ENCODE measurements at regions not wholly inside any gene's neighbourhood (a gene's known extent, or its start where the extent isn't known, plus 50 kb on each side); places are given as distances from the start of the nearest gene placed in this dataset.

DNA sequence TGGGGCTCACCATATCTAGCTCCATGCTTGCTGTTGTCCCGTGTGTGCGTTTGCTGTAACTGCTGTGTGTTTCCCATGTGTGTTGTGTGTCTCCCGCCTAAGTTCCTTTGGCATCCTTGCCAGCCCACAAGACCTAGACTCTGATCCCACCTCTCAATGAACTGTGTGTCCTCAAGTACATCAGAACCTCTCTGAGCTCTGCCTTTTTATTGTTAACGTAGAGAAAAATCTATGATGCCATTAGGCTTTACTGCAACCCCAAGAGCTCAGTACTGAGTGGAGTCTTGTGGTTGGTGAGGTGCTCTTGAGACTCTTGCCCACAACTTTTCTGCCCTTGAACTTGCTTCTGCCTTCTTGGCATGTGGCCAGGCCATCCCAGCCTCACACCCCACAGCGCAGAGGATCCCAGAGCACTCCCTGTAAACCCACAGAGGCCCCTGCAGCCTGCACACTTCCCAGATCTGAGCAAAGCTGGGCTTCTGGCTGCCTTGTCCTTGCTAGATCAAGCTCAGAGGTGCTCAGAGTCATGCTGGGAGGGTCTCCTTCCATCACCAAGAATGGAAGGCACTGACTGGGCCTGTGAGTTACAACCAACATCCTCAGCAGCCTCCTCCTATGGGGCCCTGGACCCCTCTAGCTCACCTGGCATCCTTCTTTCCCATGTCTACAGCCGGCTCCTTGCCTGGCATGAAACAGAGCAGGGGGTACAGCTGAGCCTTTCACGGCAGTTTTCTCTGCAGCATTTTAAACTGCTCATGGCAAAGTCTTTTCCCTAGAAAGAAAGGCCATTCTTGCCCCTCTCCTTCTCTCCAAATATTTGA is 643.4 kb downstream of the ACTR3B start:
- Histone ChIP-seq H3K27ac (no peak overlapping the region), H3K27me3 (replicated peaks in 1 of 7) (no peaks in the 10 kb centered on the region), H3K4me1 (no peaks in the 10 kb centered on the region), H3K36me3 (no peaks in the 10 kb centered on the region), H3K9me3 (peaks cover 0 to 3% (median 0%) of the 10 kb centered on the region in 8 donors), H3K4me3 (no peak overlapping the region)
- intact Hi-C loops (cut with DNase I; ENCODE audit: low total_unique reads) = no loop called here
- TF ChIP-seq POLR2A (IDR thresholded peaks at IDR 0.05) (no peak), POLR2AphosphoS5 (IDR thresholded peaks at IDR 0.05) (no peak)
- TF ChIP-seq, protein P1, sequence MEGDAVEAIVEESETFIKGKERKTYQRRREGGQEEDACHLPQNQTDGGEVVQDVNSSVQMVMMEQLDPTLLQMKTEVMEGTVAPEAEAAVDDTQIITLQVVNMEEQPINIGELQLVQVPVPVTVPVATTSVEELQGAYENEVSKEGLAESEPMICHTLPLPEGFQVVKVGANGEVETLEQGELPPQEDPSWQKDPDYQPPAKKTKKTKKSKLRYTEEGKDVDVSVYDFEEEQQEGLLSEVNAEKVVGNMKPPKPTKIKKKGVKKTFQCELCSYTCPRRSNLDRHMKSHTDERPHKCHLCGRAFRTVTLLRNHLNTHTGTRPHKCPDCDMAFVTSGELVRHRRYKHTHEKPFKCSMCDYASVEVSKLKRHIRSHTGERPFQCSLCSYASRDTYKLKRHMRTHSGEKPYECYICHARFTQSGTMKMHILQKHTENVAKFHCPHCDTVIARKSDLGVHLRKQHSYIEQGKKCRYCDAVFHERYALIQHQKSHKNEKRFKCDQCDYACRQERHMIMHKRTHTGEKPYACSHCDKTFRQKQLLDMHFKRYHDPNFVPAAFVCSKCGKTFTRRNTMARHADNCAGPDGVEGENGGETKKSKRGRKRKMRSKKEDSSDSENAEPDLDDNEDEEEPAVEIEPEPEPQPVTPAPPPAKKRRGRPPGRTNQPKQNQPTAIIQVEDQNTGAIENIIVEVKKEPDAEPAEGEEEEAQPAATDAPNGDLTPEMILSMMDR (IDR thresholded peaks at IDR 0.05 in 8 of 11, conservative IDR thresholded peaks at IDR 0.05 in 3 of 11) = no peak
- WGBS, 5 donors = 89 to 98% (median 90%) methylated on average over 6 to 7 of the region's 7 CpGs
- no peak for DNase-seq

DNA sequence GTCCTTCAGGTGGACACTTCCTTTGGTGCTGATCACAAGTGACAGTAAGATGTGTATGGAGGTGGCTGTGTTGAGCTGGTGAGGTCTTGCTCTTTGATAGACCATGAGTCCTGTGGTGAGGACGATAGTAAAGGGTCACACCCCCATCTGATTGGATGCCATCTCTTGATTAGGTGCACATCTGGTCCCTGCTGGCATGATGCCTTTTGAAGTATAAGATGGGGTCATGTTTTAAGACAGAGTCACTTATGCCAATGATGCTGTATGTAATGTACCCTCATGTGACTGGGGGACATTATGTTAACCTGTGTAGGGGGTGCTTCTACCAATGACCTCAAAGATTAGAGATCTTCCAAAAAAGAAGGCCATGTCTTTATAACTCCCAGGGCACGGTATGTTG is 644.6 kb downstream of the ACTR3B start:
- Histone ChIP-seq H3K4me3 (no peak overlapping the region), H3K27ac (no peak overlapping the region), H3K4me1 (no peaks in the 10 kb centered on the region), H3K27me3 (replicated peaks in 1 of 7) (no peaks in the 10 kb centered on the region), H3K9me3 (peaks cover 0 to 8% (median 0%) of the 10 kb centered on the region in 8 donors), H3K36me3 (no peaks in the 10 kb centered on the region)
- no peak for TF ChIP-seq POLR2A (IDR thresholded peaks at IDR 0.05)
- TF ChIP-seq, protein P1 (IDR thresholded peaks at IDR 0.05 in 8 of 11, conservative IDR thresholded peaks at IDR 0.05 in 3 of 11) = no peak
- WGBS, 5 donors = 65 to 94% (median 74%) methylated on average over 2 of the region's 2 CpGs
- intact Hi-C loops (cut with DNase I; ENCODE audit: low total_unique reads) = no loop called here
- DNase-seq = no peak

DNA sequence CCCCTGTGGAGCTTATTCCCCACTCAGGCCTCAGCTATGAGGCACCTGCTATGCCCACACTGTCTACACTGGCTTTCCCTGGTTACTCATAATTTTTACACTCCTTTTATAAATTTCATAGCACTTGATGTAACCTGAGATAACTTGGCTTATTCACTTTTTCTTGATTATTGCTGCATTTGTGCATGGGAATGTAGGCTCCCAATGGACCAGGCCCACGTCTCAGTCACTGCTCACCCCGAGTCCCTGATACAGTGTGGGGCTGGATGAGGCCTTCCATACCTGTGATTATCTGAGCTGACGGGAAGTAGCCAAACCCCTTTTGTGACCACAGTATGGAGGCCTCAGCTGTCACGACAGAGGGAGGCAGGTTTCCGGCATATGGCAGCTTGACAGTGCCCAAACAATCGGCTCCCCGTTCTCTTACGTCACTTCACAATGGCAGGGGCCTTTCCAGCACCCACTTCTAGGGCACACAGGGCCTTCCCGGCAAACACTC is 645.3 kb downstream of the ACTR3B start:
- intact Hi-C loops (cut with DNase I; ENCODE audit: low total_unique reads) = no loop called here
- no peak for DNase-seq
- Histone ChIP-seq H3K27ac (no peak overlapping the region), H3K36me3 (no peaks in the 10 kb centered on the region), H3K4me1 (no peaks in the 10 kb centered on the region), H3K9me3 (peaks cover 0 to 10% (median 0%) of the 10 kb centered on the region in 8 donors), H3K4me3 (no peak overlapping the region), H3K27me3 (replicated peaks in 1 of 7) (no peaks in the 10 kb centered on the region)
- TF ChIP-seq POLR2AphosphoS5 (IDR thresholded peaks at IDR 0.05) = no peak
- TF ChIP-seq, protein P1 (IDR thresholded peaks at IDR 0.05 in 8 of 11, conservative IDR thresholded peaks at IDR 0.05 in 3 of 11) = no peak
- 89 to 94% (median 91%) methylated on average over 9 of the region's 9 CpGs for WGBS, 5 donors

DNA sequence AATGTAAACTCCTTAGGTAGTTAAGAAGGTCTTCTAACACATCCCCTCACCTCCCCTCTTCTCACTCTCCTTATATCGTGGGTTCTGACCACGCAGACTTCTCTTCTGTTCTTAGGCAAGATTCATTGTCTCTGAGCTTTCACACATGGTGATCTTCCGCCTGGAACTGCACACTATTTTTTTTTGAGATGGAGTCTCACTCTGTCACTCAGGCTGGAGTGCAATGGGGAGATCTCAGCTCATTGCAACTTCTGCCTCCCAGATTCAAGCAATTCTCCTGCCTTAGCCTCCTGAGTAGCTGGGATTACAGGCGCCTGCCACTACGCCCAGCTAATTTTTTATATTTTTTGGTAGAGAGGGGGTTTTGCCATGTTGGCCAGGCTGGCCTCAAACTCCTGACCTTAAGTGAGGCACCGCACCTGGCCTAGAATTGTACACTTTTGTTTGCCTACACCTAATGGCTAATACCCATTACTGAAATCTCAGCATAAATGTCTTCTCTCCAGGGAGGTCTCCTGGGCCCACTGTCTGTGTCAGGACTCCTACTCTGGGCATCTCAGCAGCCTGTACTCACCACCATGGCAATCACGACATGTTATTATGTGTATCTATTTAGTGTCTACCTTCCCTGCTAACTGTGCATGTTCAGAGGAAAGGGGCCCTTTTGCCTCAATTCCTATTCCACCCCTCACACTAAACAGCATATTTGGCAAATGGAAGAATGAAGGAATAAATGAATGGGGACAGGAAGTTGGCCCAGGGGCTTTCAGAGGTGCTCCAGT is 646.3 kb upstream of the DPP6 start:
- TF ChIP-seq POLR2AphosphoS5 (IDR thresholded peaks at IDR 0.05) (no peak), POLR2A (IDR thresholded peaks at IDR 0.05) (no peak)
- TF ChIP-seq, protein P1 (IDR thresholded peaks at IDR 0.05 in 8 of 11, conservative IDR thresholded peaks at IDR 0.05 in 3 of 11) = no peak
- intact Hi-C loops (cut with DNase I; ENCODE audit: low total_unique reads) = no loop called here
- no peaks in the 10 kb centered on the region for H3K36me3 ChIP-seq
- H3K9me3 ChIP-seq = peaks cover 0 to 18% (median 0%) of the 10 kb centered on the region in 8 donors
- H3K4me3 ChIP-seq = no peak overlapping the region
- DNase-seq = no peak
- 78 to 84% (median 83%) methylated on average over 7 of the region's 7 CpGs for WGBS, 5 donors
- H3K27ac ChIP-seq = no peak overlapping the region
- H3K4me1 ChIP-seq = no peaks in the 10 kb centered on the region
- no peaks in the 10 kb centered on the region for H3K27me3 ChIP-seq (replicated peaks in 1 of 7)

Measured in spleen (tissue), 11 donors.